Non-pigmented ciliary epithelial cell (primary cell): ENCODE measurements at regions not wholly inside any gene's neighbourhood (a gene's known extent, or its start where the extent isn't known, plus 50 kb on each side); places are given as distances from the start of the nearest gene placed in this dataset.
A peak's percentile ranks its signal among the peaks of the same experiment; 100 is the strongest.

Source experiments
- DNase-seq: peaks from one replicate; pipeline ENCODE4 v3.0.0-alpha.2; 2010; ENCODE audit warnings: low read depth

- DNase-seq, result no peak
Observed at GRCh38 chr7:41237956-41238355, 464.9 kb downstream of the INHBA start.

DNA sequence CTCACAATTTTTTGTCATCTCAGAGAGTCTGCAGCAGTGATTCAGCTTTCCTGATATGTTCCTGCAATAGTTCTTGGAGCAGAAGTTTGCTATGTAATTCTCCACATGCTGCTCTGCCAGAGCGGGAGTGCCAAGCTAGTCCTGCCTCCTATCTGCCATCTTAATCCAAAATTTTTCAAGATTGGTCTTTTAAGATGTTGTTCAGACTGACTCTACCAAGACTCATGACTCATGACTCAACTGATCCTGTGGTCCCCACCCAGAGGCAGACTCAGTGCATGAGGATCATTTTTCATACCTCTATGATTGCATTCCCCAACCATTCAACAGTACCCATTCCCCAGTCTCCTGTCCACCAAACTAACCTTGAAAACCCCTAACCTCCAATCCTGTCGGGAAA lies 470.8 kb downstream of the INHBA start:
- DNase-seq, result no peak

GRCh38 chr7:41224063-41224763 lies 478.7 kb downstream of the INHBA start:
- no peak for DNase-seq

DNA sequence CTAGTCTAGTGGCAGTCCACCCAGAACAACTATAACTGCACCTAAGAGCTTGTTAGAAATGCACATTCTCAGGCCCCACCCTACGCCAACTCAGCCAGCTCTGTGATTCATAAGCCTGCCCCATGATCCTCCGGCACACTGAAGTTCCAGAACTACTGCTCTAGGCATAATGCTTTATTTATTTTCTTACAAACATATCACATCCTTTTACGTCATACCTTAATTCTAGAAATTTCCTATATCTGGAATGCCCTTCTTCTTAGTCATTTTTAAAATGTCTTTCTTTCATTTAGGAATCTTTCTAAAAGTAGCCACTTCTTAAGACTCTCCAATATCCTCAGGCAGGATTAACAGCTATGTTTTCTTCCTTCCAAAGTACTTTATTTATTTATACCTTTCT lies 480.1 kb downstream of the INHBA start:
- no peak for DNase-seq

DNA sequence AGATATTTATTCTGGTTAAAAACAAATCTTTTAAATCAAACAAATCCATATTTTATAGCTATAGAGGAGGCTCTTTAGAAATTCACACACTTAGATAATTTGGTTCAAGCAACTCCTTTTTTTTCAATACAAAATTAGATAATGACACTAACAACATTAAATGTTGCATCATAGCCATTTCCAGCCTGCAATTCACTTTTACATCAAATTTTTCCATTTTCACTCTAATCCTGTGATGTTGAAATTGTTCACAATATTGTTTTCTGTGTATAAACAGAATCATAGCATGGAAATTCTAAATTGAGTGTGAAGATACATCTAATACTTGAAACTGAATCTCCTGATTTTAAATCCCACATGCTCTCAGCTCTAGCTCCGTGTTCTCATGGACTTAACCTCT lies 482.6 kb downstream of the INHBA start:
- no peak for DNase-seq

GRCh38 chr7:41219276-41219675 lies 483.6 kb downstream of the INHBA start:
- DNase-seq, result no peak

DNA sequence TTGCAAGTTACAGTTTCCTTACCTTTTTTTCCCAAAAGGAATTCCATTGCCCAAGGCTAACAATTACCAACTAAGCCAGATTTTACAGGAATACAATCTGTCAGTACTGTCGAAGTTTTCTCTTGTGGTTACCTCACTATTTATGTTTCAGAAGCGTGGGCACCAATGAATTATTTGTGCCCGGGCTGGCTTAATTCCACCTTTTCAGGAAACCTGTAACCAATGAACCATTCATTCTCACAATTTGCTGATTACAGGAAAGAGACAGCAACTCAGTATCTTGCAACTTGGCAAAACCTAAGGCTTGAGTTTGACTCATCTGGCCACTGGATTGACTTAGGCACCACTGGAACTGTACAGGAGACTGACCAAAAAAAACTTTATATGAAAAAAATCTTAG lies 485.6 kb downstream of the INHBA start:
- DNase-seq, result no peak

GRCh38 chr7:41207141-41207540 lies 495.7 kb downstream of the INHBA start:
- DNase-seq, result no peak

DNA sequence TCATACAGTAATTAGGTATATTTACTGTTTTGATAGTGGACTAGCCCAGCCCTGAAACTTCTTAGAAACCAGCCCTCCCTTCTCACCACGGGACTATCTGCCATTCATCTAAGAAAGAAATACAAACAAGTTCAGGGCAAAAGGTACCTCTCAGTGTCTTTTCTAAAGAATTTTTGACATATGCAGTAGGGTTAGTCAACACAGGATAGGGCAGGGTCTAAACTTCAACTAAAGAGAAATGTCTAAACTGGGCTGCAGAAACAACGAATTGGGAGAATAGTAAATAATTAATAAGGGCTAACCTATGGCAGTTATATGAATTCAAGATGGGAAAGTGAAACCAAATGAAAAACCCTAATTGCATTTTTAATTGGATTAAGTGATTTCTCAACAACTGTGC lies 496.6 kb downstream of the INHBA start:
- DNase-seq, result no peak

DNA sequence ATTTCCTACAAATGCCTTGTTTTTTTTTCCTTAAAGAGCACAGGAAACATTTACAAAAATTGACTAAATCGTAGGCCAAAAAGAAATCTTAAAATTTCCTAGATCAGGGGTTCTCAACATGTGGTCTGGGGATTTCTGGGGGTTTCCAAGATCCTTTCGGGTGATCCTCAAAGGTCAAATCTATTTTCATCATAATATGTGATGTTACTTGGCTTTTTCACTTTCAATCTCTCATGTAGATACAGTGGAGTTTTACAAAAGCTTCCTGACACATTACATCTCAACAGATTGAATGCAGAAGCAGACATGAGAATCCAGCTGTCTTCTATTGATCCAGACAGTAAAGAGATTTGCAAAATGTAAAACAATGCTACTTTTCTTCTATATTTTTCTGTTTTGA lies 497.3 kb downstream of the INHBA start:
- no peak for DNase-seq

- DNase-seq, result no peak
Observed at GRCh38 chr7:41203542-41203941, 499.3 kb downstream of the INHBA start.

DNA sequence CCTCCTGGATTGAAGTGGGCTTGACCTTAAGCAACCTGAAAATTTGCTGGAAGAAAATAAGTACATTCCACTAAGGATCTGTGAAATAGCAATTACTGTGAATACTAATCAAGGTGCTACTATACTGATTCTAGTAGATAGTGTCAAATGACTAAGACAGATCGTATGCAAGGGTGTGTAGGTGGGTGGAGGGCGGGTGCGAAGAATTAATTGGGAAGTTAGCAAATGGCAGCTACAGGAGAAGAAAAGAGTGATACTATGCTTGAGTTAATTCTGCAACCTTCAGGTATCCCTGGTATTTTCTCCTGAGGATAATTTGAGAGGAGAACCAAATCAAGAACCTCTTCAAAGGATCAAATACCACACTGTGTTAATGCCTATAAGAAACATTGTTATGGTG lies 501.9 kb downstream of the INHBA start:
- DNase-seq, result no peak

DNA sequence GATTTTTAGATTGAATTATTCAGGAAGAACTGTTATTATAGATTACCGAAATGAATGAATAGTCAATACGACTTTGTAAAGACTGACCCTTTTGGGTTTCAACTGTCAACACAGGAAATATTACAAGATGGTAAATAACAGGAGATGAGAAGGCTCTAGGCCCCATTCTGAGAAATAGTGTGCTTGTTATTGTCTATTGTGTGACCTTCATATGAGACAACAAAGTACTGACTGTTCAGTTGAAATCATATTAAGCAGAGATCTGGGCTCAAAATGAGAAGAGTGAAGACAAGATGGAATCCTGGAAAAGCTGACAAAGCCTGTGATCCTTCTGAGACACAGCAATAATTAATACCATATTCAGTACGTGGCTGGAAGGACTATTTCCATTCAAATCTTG lies 503.8 kb downstream of the INHBA start:
- DNase-seq, result no peak

GRCh38 chr7:41198502-41198901 lies 504.4 kb downstream of the INHBA start:
- DNase-seq, result no peak

DNA sequence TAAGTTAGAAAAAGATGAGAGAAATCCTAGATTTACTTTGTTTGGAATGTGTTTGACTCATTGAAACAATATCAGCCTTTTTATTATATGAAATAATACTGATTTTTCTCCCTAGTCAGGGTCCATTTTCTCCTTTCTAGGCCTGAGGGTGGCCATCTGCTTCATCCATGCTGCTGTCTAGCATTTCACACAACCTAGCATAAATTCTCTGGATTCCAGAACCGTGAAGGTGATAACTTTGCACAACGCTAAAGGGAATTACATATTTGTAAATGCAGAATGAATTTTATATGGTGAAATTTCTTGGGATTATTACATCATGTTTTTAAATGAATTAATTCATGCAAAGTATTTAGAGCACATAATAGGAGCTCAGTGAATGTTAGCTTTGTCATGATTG lies 505.1 kb downstream of the INHBA start:
- DNase-seq, result no peak

DNA sequence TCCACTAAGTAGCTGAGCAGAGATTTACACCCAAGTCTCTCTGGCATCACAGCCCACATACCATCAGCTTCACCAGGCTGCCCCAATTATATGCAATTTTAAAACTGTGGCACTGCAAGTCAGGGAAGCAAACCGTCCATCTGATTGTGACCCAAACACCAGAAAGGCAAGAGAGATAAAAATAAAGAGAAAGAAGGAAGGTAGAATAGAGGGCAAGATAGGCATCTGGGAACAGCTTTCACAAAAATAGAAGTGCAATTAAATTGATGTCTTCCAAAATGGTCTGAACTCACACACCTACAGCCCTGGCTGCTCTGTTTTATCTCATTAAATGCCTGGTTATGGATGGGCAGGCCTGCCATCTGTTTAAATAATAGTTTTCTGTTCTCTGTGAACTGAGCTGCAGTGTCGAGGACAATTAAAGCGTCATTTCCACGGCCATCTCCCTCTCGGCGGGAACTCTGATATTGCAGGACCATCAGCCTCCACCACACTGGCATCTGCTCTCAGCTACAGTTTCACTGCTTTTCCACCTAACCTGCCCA lies 509.1 kb downstream of the INHBA start:
- DNase-seq, result no peak

DNA sequence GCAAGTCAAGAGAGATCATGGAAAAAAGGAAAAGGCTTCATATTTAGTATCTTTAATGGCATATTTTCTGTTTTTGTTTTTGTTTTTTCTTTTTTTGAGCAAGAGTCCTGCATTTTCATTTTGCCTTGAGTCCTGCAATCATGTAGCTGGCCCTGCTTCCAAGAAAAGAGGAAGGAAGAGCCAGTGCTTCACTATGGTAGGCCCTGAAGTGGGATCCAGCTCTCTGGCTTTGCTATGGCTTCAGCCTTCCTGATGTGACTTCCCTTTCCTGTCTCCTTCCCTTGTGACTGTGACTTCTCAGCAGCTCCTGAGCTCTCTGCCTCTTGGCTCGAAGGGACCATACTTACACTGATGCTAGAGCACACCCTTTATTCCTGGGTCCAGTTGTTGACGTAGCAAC lies 512.3 kb downstream of the INHBA start:
- DNase-seq, result no peak

GRCh38 chr7:41189866-41190265 lies 513.0 kb downstream of the INHBA start:
- DNase-seq, result peak; percentile 98

DNA sequence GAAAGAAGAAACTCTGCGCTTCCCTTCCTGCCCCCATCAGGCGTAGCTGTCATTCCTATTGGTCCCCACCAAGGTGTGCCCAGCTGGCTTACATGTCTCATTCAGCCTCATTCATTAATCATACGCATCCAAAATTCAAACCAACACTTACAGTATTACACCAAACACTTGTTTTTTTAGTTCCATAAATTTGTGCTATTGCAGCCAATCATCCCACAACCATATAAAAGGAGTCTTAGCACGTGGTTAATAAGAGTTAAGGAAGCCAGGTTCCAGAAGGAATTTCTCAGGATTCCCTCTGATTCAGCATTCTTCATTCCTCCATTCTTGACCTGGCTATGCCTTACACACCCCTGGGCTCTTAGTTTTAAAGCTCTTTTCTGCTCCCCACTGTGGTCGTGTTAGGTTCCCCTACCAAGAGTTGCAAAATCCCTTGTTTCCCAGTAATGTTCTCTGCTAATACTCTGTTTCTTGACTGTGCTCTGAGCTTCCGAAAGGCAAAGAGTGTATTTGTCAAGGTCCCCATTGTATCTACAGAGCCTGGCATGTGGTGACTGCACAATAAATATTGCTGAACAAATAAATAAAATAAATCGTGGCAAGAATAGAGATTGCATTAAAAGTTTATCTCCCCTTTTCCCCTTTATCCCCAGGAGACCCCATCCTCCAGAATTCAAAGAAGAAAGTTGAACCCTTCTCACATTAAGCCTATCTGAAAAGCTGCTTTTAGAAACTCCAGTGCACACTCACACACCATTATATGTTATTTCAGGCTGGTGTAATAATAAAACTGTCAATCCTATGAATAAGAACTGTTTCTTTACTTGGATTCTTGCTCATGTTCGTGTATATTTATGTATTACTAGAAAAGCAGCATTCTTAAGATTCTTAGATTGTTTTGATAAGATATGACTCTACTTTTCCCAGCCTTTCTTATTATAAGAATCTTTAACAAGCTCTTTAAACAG lies 514.4 kb downstream of the INHBA start:
- peak; percentile 65 for DNase-seq

DNA sequence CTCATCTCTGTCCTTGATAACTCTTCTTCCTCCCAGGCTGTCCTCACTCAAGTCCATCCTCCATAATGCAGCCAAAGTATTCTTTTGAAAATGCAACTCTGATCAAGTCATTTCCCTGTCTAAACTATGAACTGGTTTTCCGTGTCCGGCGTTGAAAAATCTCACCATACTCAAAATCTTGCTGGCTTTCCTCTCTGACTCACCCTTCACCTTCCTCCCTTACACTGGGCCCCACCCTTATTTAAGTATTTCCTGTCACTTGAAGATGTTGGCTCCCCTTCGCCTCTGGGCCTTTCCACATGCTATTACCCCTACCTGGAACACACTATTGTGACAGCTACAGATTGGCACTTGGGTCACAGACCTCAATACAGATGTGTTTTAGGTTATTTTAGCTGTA lies 515.6 kb downstream of the INHBA start:
- DNase-seq, result no peak

DNA sequence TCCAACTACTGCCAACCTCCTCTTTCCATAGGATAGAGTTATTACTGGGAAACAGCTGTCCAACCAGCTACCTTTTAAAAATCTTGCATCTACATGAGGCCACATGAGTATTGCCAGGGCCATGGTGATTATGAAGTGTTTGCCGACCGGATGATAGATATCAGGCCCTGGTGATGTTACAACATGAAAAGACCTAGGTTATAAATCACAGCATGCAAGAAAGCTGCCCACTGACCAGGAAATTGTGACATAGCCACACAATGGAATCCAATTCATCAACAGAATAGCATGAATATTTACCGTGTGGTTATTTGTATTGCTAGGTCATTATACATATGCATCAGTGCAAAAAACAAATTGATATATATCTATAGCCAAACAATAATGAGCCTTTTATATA lies 517.0 kb downstream of the INHBA start:
- DNase-seq, result no peak

DNA sequence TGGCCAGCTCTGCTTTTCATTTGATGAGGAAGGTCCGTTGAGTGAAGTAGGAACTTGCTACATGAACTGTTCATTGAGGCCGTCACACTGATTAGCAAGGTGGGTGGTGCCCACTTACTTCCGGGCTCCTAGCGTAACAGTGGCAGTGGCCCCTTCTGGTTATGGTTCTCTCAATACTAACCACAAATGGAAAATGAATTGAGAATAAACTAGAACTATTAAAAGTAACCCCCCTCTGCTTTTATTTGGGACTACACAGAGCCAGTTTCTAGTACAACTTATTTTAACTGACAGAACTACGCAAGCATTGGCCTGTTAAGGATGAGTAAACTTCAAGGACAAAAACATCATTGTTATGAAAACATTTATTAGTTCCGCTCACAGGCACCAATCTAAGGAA lies 519.1 kb downstream of the INHBA start:
- no peak for DNase-seq

DNA sequence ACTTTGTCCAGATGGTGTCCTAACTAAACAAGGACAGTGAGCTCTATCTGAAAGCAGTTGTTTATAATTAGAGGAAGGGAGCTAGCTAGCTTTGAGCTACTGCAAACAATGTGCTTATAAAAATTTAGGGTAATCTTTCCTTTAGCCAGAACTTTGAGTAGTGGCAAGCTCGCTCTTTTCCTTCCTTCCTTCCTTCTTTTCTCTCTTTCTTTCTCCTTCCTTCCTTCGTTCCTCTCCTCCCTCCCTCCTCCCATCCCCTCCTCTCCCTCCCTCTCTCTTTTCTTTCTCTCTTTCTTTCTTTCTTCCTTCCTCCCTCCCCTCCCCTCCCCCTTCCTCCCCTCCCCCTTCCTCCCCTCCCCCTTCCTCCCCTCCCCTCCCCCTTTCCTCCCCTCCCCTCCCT lies 520.1 kb downstream of the INHBA start:
- DNase-seq, result no peak
